GM23338 (cell line): ENCODE measurements at regions not wholly inside any gene's neighbourhood (a gene's known extent, or its start where the extent isn't known, plus 50 kb on each side); places are given as distances from the start of the nearest gene placed in this dataset.

Experiments
- ATAC-seq: fragments of 200-7000 bp; cut with Tn5 transposase; 3 replicates; pipeline ENCODE4 v1.9.1; 2020
- DNase-seq: peaks from one replicate; pipeline ENCODE4 v3.0.0-alpha.2; 2015; ENCODE audit warnings: low spot score
- H2AFZ ChIP-seq: fragments of 200-600 bp; sonication (generic); 2 replicates; pipeline ENCODE4 v1.8.0; 2016; ENCODE audit warnings: antibody characterized with exemption, mild to moderate bottlenecking, moderate library complexity
- H3F3A ChIP-seq: fragments of 200-600 bp; sonication (generic); replicated peaks from 2 replicates; pipeline ENCODE4 v1.8.0; 2017; ENCODE audit warnings: antibody characterized with exemption, mixed run types, low read depth
- H3K27ac ChIP-seq: fragments of 200-600 bp; sonication (generic); 2 replicates; pipeline ENCODE4 v1.6.1; 2016; ENCODE audit warnings: low read depth
- H3K27me3 ChIP-seq: fragments of 200-600 bp; sonication (generic); 2 replicates; pipeline ENCODE4 v1.8.0; 2016; ENCODE audit warnings: mild to moderate bottlenecking, mixed run types, moderate library complexity; ENCODE audit not compliant: insufficient read depth
- H3K36me3 ChIP-seq: fragments of 200-600 bp; sonication (generic); 2 replicates; pipeline ENCODE4 v1.8.0; 2016; ENCODE audit warnings: mild to moderate bottlenecking; ENCODE audit not compliant: insufficient read depth
- H3K4me1 ChIP-seq: fragments of 200-600 bp; sonication (generic); 2 replicates; pipeline ENCODE4 v1.8.0; 2016; ENCODE audit warnings: mild to moderate bottlenecking, moderate library complexity; ENCODE audit not compliant: insufficient read depth
- H3K4me2 ChIP-seq: fragments of 200-600 bp; sonication (generic); 2 replicates; pipeline ENCODE4 v1.7.1; 2017; ENCODE audit warnings: mixed run types
- H3K4me3 ChIP-seq: fragments of 200-600 bp; sonication (generic); 2 replicates; pipeline ENCODE4 v1.6.1; 2016; ENCODE audit warnings: mixed run types
- H3K79me2 ChIP-seq: fragments of 200-600 bp; sonication (generic); replicated peaks from 2 replicates; pipeline ENCODE4 v1.8.0; 2017; ENCODE audit warnings: mild to moderate bottlenecking; ENCODE audit not compliant: insufficient read depth
- H3K9me2 ChIP-seq: fragments of 200-600 bp; sonication (generic); 2 replicates; pipeline ENCODE4 v1.8.0; 2017; ENCODE audit not compliant: insufficient read depth
- H4K20me1 ChIP-seq: fragments of 200-600 bp; sonication (generic); replicated peaks from 2 replicates; pipeline ENCODE4 v1.8.0; 2017; ENCODE audit warnings: mild to moderate bottlenecking; ENCODE audit not compliant: insufficient read depth
- H3K27ac Mint-ChIP-seq: 2 replicates; pipeline ENCODE4 v1.8.0; 2020; ENCODE audit warnings: inconsistent platforms, mild to moderate bottlenecking, moderate library complexity, mixed read lengths
- H3K27me3 Mint-ChIP-seq: 3 replicates; pipeline ENCODE4 v1.8.0; 2022; ENCODE audit warnings: low read depth, mild to moderate bottlenecking, moderate library complexity, mixed read lengths, inconsistent platforms; ENCODE audit not compliant: insufficient read depth, poor library complexity
- H3K36me3 Mint-ChIP-seq: 3 replicates; pipeline ENCODE4 v1.8.0; 2021; ENCODE audit warnings: low read depth, mild to moderate bottlenecking, inconsistent platforms, moderate library complexity, mixed read lengths
- H3K4me1 Mint-ChIP-seq: 3 replicates; pipeline ENCODE4 v1.8.0; 2020; ENCODE audit warnings: mild to moderate bottlenecking, inconsistent platforms, mixed read lengths
- H3K4me3 Mint-ChIP-seq: 3 replicates; pipeline ENCODE4 v1.8.0; 2021; ENCODE audit warnings: moderate library complexity, mild to moderate bottlenecking, inconsistent platforms, mixed read lengths
- H3K9me3 Mint-ChIP-seq: 3 replicates; pipeline ENCODE4 v1.8.0; 2020; ENCODE audit warnings: moderate library complexity, mild to moderate bottlenecking, inconsistent platforms, mixed read lengths
- CREB1 ChIP-seq: fragments of 250-450 bp; sonication (Bioruptor Pico); IDR thresholded peaks from 2 replicates; pipeline ENCODE4 v1.5.0; 2020; ENCODE audit warnings: low read depth, mild to moderate bottlenecking, moderate library complexity
- CTCF ChIP-seq, 2 experiments: fragments of 200-600 bp in 1 of 2; sonication (generic) in 1 of 2; conservative IDR thresholded peaks; 2 replicates each; pipeline versions ENCODE4 v1.5.1 to v1.6.1; 2016 to 2017; ENCODE audit warnings: antibody characterized with exemption in 2 of 2, low read depth in 2 of 2, mild to moderate bottlenecking in 2 of 2, moderate library complexity in 1 of 2
- ETS1 ChIP-seq: IDR thresholded peaks from 2 replicates; pipeline ENCODE4 v1.6.1; 2016; ENCODE audit warnings: antibody characterized with exemption
- EZH2 ChIP-seq: fragments of 200-600 bp; sonication (generic); IDR thresholded peaks from one replicate; pipeline ENCODE4 v1.8.0; 2017; ENCODE audit warnings: antibody characterized with exemption, mild to moderate bottlenecking, low read depth; ENCODE audit not compliant: unreplicated experiment
- EZH2phosphoT487 ChIP-seq: fragments of 200-600 bp; sonication (generic); IDR thresholded peaks from one replicate; pipeline ENCODE4 v1.8.1; 2018; ENCODE audit warnings: antibody characterized with exemption; ENCODE audit not compliant: unreplicated experiment
- JUNB ChIP-seq: IDR thresholded peaks from one replicate; pipeline ENCODE4 v1.6.1; 2016; ENCODE audit warnings: antibody characterized with exemption; ENCODE audit not compliant: unreplicated experiment
- NANOG ChIP-seq: IDR thresholded peaks from 2 replicates; pipeline ENCODE4 v1.6.1; 2016; ENCODE audit warnings: antibody characterized with exemption, borderline replicate concordance
- POLR2AphosphoS5 ChIP-seq: IDR thresholded peaks from 2 replicates; pipeline ENCODE4 v1.6.1; 2016; ENCODE audit warnings: antibody characterized with exemption, low read depth
- REST ChIP-seq: IDR thresholded peaks from one replicate; pipeline ENCODE4 v1.6.1; 2018; ENCODE audit warnings: antibody characterized with exemption; ENCODE audit not compliant: unreplicated experiment
- STAT1 ChIP-seq: IDR thresholded peaks from one replicate; pipeline ENCODE4 v1.6.1; 2016; ENCODE audit warnings: antibody characterized with exemption; ENCODE audit not compliant: unreplicated experiment
- ZNF114 ChIP-seq: fragments of 250-450 bp; sonication (Bioruptor Pico); IDR thresholded peaks from 2 replicates; pipeline ENCODE4 v1.5.0; 2020; ENCODE audit warnings: mild to moderate bottlenecking, moderate library complexity
- ZNF331 ChIP-seq: fragments of 250-450 bp; sonication (Bioruptor Pico); IDR thresholded peaks from 2 replicates; pipeline ENCODE4 v1.5.0; 2020; ENCODE audit warnings: low read depth, mild to moderate bottlenecking, moderate library complexity
- ZNF462 ChIP-seq: fragments of 250-450 bp; sonication (Bioruptor Pico); IDR thresholded peaks from 2 replicates; pipeline ENCODE4 v1.5.0; 2020; ENCODE audit warnings: mild to moderate bottlenecking, moderate library complexity

- DNase-seq (no peak), ATAC-seq (no peak)
- Mint-ChIP-seq H3K9me3 (no peaks in the 10 kb centered on the region), H3K4me1 (peaks cover 5% of the 10 kb centered on the region), H3K27ac (peak overlapping the region; percentile 61; the same call in 1 of the 2 replicates), H3K27me3 (no peaks in the 10 kb centered on the region), H3K36me3 (no peaks in the 10 kb centered on the region), H3K4me3 (no peak overlapping the region)
- Histone ChIP-seq H4K20me1 (no peaks in the 10 kb centered on the region), H3K4me2 (no peak overlapping the region), H3K4me3 (no peak overlapping the region), H3K27ac (no peak overlapping the region), H3K36me3 (no peaks in the 10 kb centered on the region), H3K79me2 (no peaks in the 10 kb centered on the region), H2AFZ (no peak overlapping the region), H3K4me1 (peaks cover 7% of the 10 kb centered on the region; the same call in 1 of the 2 replicates), H3F3A (no peaks in the 10 kb centered on the region), H3K27me3 (no peaks in the 10 kb centered on the region), H3K9me2 (no peaks in the 10 kb centered on the region; the same call in 1 of the 2 replicates)
- TF ChIP-seq JUNB (no peak), EZH2 (no peak), CREB1 (no peak), EZH2phosphoT487 (no peak), ZNF462 (CRISPR knock-in tag) (no peak), REST (no peak), NANOG (no peak), POLR2AphosphoS5 (no peak), ETS1 (no peak), ZNF331 (CRISPR knock-in tag) (no peak), STAT1 (no peak), CTCF (conservative IDR thresholded peaks at IDR 0.05; ENCODE audit: low read depth in 2 of 2) (no peak), ZNF114 (CRISPR knock-in tag) (no peak)
Measured at GRCh38 chr2:215693193-215693998, 257.5 kb upstream of the FN1 start.
